ENCODE measurements at regions not wholly inside any gene's neighbourhood (a gene's known extent, or its start where the extent isn't known, plus 50 kb on each side); places are given as distances from the start of the nearest gene placed in this dataset.

- TF ChIP-seq LEF1 (IDR thresholded peaks at IDR 0.05; ENCODE audit: borderline replicate concordance) (no peak), ZNF384 (IDR thresholded peaks at IDR 0.05) (no peak), L3MBTL2 (conservative IDR thresholded peaks at IDR 0.05) (peak; percentile 59)
- DNase-seq (ENCODE audit: extremely low spot score) = peak; percentile 37
- ChIA-PET CTCF (interaction anchor here (0.5 to 0.7 kb wide), 2 partner anchors 190 to 277 kb away, joined by 3 read pairs; no protein-coding TSS in a partner anchor), POLR2A (no interaction called here)
Measured at GRCh38 chr13:38045278-38046048, 175.9 kb upstream of the TRPC4 start.

DNA sequence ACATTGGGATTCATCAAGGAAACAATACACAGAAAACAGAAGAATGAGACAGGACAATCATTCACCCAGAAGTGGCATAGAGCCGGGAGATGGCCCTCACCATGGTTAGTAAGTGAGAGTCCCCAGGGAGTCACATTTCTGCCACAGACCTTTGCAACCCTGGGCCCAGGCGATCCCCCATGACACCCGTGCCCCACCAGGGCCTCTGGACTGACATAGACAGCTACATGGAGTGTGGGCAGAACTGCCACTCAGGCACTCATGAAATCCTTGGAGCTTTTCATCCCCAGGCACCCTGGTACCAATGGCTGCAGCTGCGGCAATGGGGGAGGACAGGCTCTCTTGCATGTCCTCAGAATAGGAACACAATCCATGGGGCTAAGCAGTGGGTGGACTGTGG, 174.5 kb upstream of the TRPC4 start:
- ChIA-PET POLR2A (no interaction called here), CTCF (no interaction called here)
- DNase-seq (ENCODE audit: extremely low spot score) = no peak
- TF ChIP-seq FOXK2 (IDR thresholded peaks at IDR 0.05) (no peak), BHLHE40 (IDR thresholded peaks at IDR 0.05; ENCODE audit: borderline replicate concordance) (no peak), FOXA1 (IDR thresholded peaks at IDR 0.05) (no peak), SP1 (IDR thresholded peaks at IDR 0.05) (no peak), TARDBP (IDR thresholded peaks at IDR 0.05) (no peak), FOXM1 (IDR thresholded peaks at IDR 0.05; ENCODE audit: borderline replicate concordance) (no peak)

GRCh38 chr13:38042771-38043170, 173.2 kb upstream of the TRPC4 start:
- ChIA-PET CTCF (no interaction called here), POLR2A (no interaction called here)
- no peak for DNase-seq (ENCODE audit: extremely low spot score)
- TF ChIP-seq ELF4 (IDR thresholded peaks at IDR 0.05) = no peak
- no peak for TF ChIP-seq BHLHE40 (IDR thresholded peaks at IDR 0.05; ENCODE audit: borderline replicate concordance)
- no peak for TF ChIP-seq FOXK2 (IDR thresholded peaks at IDR 0.05)
- TF ChIP-seq SP1 (IDR thresholded peaks at IDR 0.05) = no peak
- no peak for TF ChIP-seq ZNF384 (IDR thresholded peaks at IDR 0.05)
- no peak for TF ChIP-seq TARDBP (IDR thresholded peaks at IDR 0.05)
- no peak for TF ChIP-seq CTBP1 (IDR thresholded peaks at IDR 0.05; ENCODE audit: borderline replicate concordance)
- no peak for TF ChIP-seq NFRKB (IDR thresholded peaks at IDR 0.05)
- TF ChIP-seq L3MBTL2 (conservative IDR thresholded peaks at IDR 0.05) = no peak
- no peak for TF ChIP-seq FOXM1 (IDR thresholded peaks at IDR 0.05; ENCODE audit: borderline replicate concordance)

GRCh38 chr13:38024431-38024830, 154.9 kb upstream of the TRPC4 start:
- no peak for DNase-seq (ENCODE audit: extremely low spot score)
- POLR2A ChIA-PET = no interaction called here
- no peak for TF ChIP-seq BHLHE40 (IDR thresholded peaks at IDR 0.05; ENCODE audit: borderline replicate concordance)
- no peak for TF ChIP-seq L3MBTL2 (conservative IDR thresholded peaks at IDR 0.05)
- no peak for TF ChIP-seq LEF1 (IDR thresholded peaks at IDR 0.05; ENCODE audit: borderline replicate concordance)
- no peak for TF ChIP-seq FOXA1 (IDR thresholded peaks at IDR 0.05)
- TF ChIP-seq TARDBP (IDR thresholded peaks at IDR 0.05) = no peak
- no peak for TF ChIP-seq NFRKB (IDR thresholded peaks at IDR 0.05)
- TF ChIP-seq FOXM1 (IDR thresholded peaks at IDR 0.05; ENCODE audit: borderline replicate concordance) = no peak
- CTCF ChIA-PET = no interaction called here

DNA sequence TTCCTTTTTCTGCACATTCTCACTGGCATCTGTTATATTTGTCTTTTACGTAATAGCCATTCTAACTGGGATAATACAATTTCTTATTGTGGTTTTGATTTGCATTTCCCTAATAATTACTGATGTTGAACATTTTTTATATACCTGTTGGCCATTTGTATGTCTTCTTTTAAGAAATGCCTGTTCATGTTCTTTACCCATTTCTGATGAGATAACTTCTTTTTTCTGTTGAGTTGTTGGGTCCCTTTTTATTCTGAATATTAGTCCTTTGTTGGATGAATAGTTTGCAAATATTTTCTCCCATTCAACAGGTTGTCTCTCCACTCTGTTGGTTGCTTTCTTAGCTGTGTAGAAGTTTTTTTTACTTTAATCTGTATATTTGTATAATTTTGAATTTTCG, 147.7 kb upstream of the TRPC4 start:
- TF ChIP-seq ARNT (IDR thresholded peaks at IDR 0.05) = no peak
- TF ChIP-seq LEF1 (IDR thresholded peaks at IDR 0.05; ENCODE audit: borderline replicate concordance) = no peak
- no peak for TF ChIP-seq TARDBP (IDR thresholded peaks at IDR 0.05)
- CTCF ChIA-PET = no interaction called here
- POLR2A ChIA-PET = no interaction called here
- DNase-seq (ENCODE audit: extremely low spot score) = no peak

- POLR2A ChIA-PET = interaction anchor here (0.6 kb wide), 1 partner anchor 960 kb away, joined by 3 read pairs; no protein-coding TSS in a partner anchor
- TF ChIP-seq SUZ12 (IDR thresholded peaks at IDR 0.05) (no peak), BHLHE40 (IDR thresholded peaks at IDR 0.05; ENCODE audit: borderline replicate concordance) (no peak), FOXM1 (IDR thresholded peaks at IDR 0.05; ENCODE audit: borderline replicate concordance) (no peak), PKNOX1 (IDR thresholded peaks at IDR 0.05) (no peak), L3MBTL2 (conservative IDR thresholded peaks at IDR 0.05) (no peak), ZNF384 (IDR thresholded peaks at IDR 0.05) (no peak), TARDBP (IDR thresholded peaks at IDR 0.05) (no peak), NFRKB (IDR thresholded peaks at IDR 0.05) (no peak), FOXK2 (IDR thresholded peaks at IDR 0.05) (no peak), ARNT (IDR thresholded peaks at IDR 0.05) (no peak), FOXA1 (IDR thresholded peaks at IDR 0.05) (no peak), HDGF (IDR thresholded peaks at IDR 0.05; ENCODE audit: borderline replicate concordance) (no peak), LEF1 (IDR thresholded peaks at IDR 0.05; ENCODE audit: borderline replicate concordance) (no peak), SP1 (IDR thresholded peaks at IDR 0.05) (no peak)
- no peak for DNase-seq (ENCODE audit: extremely low spot score)
- CTCF ChIA-PET = no interaction called here
Measured at GRCh38 chr13:38013676-38014075, 144.1 kb upstream of the TRPC4 start.

DNA sequence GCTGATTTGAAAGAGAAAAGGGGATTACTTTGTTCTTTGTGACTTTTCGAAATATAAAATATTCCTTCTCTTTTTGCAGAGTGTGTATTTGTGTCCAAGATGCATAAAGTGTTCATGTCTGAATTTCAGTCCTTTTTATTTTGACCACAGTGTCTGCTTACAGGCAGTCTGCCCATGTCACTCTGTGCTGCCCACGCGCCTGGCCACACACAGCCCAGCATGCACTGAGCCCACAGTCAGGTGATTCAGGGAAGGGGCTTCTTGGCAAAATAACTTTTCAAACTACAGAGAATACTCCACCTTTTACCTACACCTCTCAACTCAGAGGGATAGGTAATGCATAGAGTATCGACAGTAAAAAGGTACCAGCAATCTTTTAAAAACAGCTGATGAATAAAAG, 142.5 kb upstream of the TRPC4 start:
- POLR2A ChIA-PET = no interaction called here
- no peak for DNase-seq (ENCODE audit: extremely low spot score)
- CTCF ChIA-PET = no interaction called here
- TF ChIP-seq SP1 (IDR thresholded peaks at IDR 0.05) = no peak
- no peak for TF ChIP-seq ARNT (IDR thresholded peaks at IDR 0.05)
- no peak for TF ChIP-seq CTBP1 (IDR thresholded peaks at IDR 0.05; ENCODE audit: borderline replicate concordance)
- no peak for TF ChIP-seq SUZ12 (IDR thresholded peaks at IDR 0.05)
- TF ChIP-seq HDGF (IDR thresholded peaks at IDR 0.05; ENCODE audit: borderline replicate concordance) = no peak
- no peak for TF ChIP-seq FOXK2 (IDR thresholded peaks at IDR 0.05)
- no peak for TF ChIP-seq NFRKB (IDR thresholded peaks at IDR 0.05)
- no peak for TF ChIP-seq ELF4 (IDR thresholded peaks at IDR 0.05)

DNA sequence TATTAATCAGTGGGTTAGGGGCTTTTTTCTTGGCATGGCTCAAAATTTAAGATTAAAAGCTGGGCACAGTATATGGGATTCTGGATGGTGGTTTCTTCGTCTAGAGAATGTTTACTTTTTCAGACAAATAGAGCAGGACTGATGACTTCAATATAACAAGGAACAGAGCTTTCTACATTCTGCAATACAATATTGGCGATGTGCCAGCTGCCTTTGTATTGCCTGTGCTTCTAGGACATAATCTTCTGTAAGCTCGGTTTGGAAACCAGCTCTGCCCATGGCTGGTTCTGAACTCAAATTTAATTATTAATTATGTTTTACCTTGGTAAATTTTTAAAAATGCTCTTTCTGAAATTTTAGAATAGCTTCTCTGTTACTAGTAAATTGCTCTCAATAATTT, 139.1 kb upstream of the TRPC4 start:
- no peak for DNase-seq (ENCODE audit: extremely low spot score)
- POLR2A ChIA-PET = no interaction called here
- CTCF ChIA-PET = no interaction called here
- no peak for TF ChIP-seq SP1 (IDR thresholded peaks at IDR 0.05)
- TF ChIP-seq LEF1 (IDR thresholded peaks at IDR 0.05; ENCODE audit: borderline replicate concordance) = no peak
- TF ChIP-seq HDGF (IDR thresholded peaks at IDR 0.05; ENCODE audit: borderline replicate concordance) = no peak
- TF ChIP-seq NFRKB (IDR thresholded peaks at IDR 0.05) = no peak
- TF ChIP-seq FOXK2 (IDR thresholded peaks at IDR 0.05) = no peak
- no peak for TF ChIP-seq ELF4 (IDR thresholded peaks at IDR 0.05)
- no peak for TF ChIP-seq PKNOX1 (IDR thresholded peaks at IDR 0.05)
- no peak for TF ChIP-seq ARNT (IDR thresholded peaks at IDR 0.05)

All from HEK293T (cell line).